K562 (cell line): ENCODE measurements at regions not wholly inside any gene's neighbourhood (a gene's known extent, or its start where the extent isn't known, plus 50 kb on each side); places are given as distances from the start of the nearest gene placed in this dataset.

Experiments used
- ATAC-seq: fragments of 200-7000 bp; cut with Tn5 transposase; 3 replicates; pipeline ENCODE4 v1.9.1; 2020; ENCODE audit warnings: moderate library complexity
- BruUV-seq: library from RNA; stranded (reverse); fragments of 400-500 nt; replicated peaks from 2 replicates; lab custom pipeline; 2021; lab: Mats Ljungman, UMichigan
- CTCF ChIA-PET: fragments of 300-600 bp; formaldehyde crosslinking; extraction: SDS; loops from one replicate; lab custom pipeline; 2021; ENCODE audit warnings: low intra/inter-chr PET ratio; lab: Yijun Ruan, JAX
- POLR2A ChIA-PET: fragments of 300-600, 350-650 bp; sonication (Branson Sonifier 250); formaldehyde crosslinking; extraction: SDS; loops from one replicate; lab custom pipeline; 2021; ENCODE audit warnings: antibody characterized with exemption, inconsistent platforms; lab: Yijun Ruan, JAX
- DNase-seq, 4 experiments: peaks; one replicate each; pipeline versions ENCODE4 v3.0.0 to v3.0.0-alpha.2; 2011 to 2018; ENCODE audit warnings: low spot score in 3 of 4, mixed read lengths in 3 of 4; ENCODE audit errors: extremely low read depth in 1 of 4
- FAIRE-seq: peaks from 2 replicates; lab custom pipeline; 2011; peaks lifted over from hg19 to GRCh38; lab: Jason Lieb, UNC
- H2AFZ ChIP-seq: 2 replicates; pipeline ENCODE4 v1.6.0; 2011; ENCODE audit warnings: low read depth, low read length, control low read depth, inconsistent platforms
- H3K27ac ChIP-seq: fragments of 200-600 bp; 3 replicates; pipeline ENCODE4 v1.8.0; 2011; ENCODE audit warnings: low read depth, mild to moderate bottlenecking, control low read depth, inconsistent platforms, low read length, moderate library complexity, mixed read lengths; ENCODE audit errors: extremely low read depth
- H3K27me3 ChIP-seq, 2 experiments: fragments of 300-600 bp in 1 of 2; 2 replicates in 1 of 2; 3 replicates in 1 of 2; pipeline versions ENCODE4 v1.6.0 to v1.8.0; 2011; ENCODE audit warnings: inconsistent platforms in 2 of 2, low read length in 2 of 2, mild to moderate bottlenecking in 1 of 2, mixed read lengths in 1 of 2, moderate library complexity in 1 of 2; ENCODE audit not compliant: control insufficient read depth in 2 of 2, insufficient read depth in 2 of 2
- H3K36me3 ChIP-seq: fragments of 300-600 bp; 3 replicates; pipeline ENCODE4 v1.8.0; 2011; ENCODE audit warnings: mild to moderate bottlenecking, low read length, inconsistent platforms; ENCODE audit not compliant: control insufficient read depth, insufficient read depth
- H3K4me1 ChIP-seq, 2 experiments: fragments of 200-600 bp in 1 of 2; replicated peaks in 1 of 2; 2 replicates in 1 of 2; 3 replicates in 1 of 2; pipeline versions ENCODE4 v1.5.1 to v1.8.0; 2011; ENCODE audit warnings: inconsistent platforms in 2 of 2, low read length in 2 of 2, mild to moderate bottlenecking in 1 of 2, mixed read lengths in 1 of 2, moderate library complexity in 1 of 2; ENCODE audit not compliant: control insufficient read depth in 2 of 2, insufficient read depth in 2 of 2
- H3K4me2 ChIP-seq: 2 replicates; pipeline ENCODE4 v1.6.1; 2011; ENCODE audit warnings: low read length, control low read depth, inconsistent platforms, mixed read lengths; ENCODE audit not compliant: insufficient read depth
- H3K4me3 ChIP-seq: fragments of 200-600 bp; sonication (generic), shearing (Covaris generic); 2 replicates; pipeline ENCODE4 v1.5.1; 2016; ENCODE audit warnings: control low read depth, inconsistent platforms
- H3K79me2 ChIP-seq: fragments of 200-600 bp; 3 replicates; pipeline ENCODE4 v1.8.0; 2011; ENCODE audit warnings: low read length, inconsistent platforms; ENCODE audit not compliant: control insufficient read depth, insufficient read depth
- H3K9ac ChIP-seq, 2 experiments: 2 replicates each; pipeline versions ENCODE4 v1.6.0 to v1.6.1; 2011; ENCODE audit warnings: low read depth in 2 of 2, low read length in 2 of 2, control low read depth in 1 of 2, inconsistent platforms in 1 of 2, mild to moderate bottlenecking in 1 of 2, mixed read lengths in 1 of 2; ENCODE audit not compliant: insufficient read depth in 1 of 2
- H3K9me1 ChIP-seq: one replicate; pipeline ENCODE4 v1.6.0; 2011; ENCODE audit warnings: inconsistent platforms, mild to moderate bottlenecking, low read length, moderate library complexity; ENCODE audit not compliant: control insufficient read depth, insufficient read depth
- H3K9me3 ChIP-seq: replicated peaks from 2 replicates; pipeline ENCODE4 v1.5.1; 2011; ENCODE audit warnings: low read depth, low read length, inconsistent platforms; ENCODE audit not compliant: control insufficient read depth, insufficient read depth
- H4K20me1 ChIP-seq: replicated peaks from 2 replicates; pipeline ENCODE4 v1.6.1; 2011; ENCODE audit warnings: low read length, inconsistent platforms, mixed read lengths; ENCODE audit not compliant: control insufficient read depth, insufficient read depth
- ARHGAP35 ChIP-seq: fragments of 450-650 bp; IDR thresholded peaks from 2 replicates; pipeline ENCODE4 v1.6.1; 2018; ENCODE audit not compliant: partially characterized antibody
- ARID2 ChIP-seq: fragments of 450-650 bp; IDR thresholded peaks from 2 replicates; pipeline ENCODE4 v1.6.1; 2017; ENCODE audit warnings: antibody characterized with exemption, mild to moderate bottlenecking
- BRD9 ChIP-seq: fragments of 450-650 bp; IDR thresholded peaks from 2 replicates; pipeline ENCODE4 v1.6.1; 2018; ENCODE audit warnings: low read depth; ENCODE audit not compliant: partially characterized antibody
- BRF1 ChIP-seq: IDR thresholded peaks from 3 replicates; pipeline ENCODE4 v1.6.1; 2011; ENCODE audit warnings: borderline replicate concordance, mild to moderate bottlenecking; ENCODE audit not compliant: insufficient read length; ENCODE audit errors: extremely low read depth
- CBX3 ChIP-seq, 2 experiments: IDR thresholded peaks; 1 replicate in 1 of 2; 2 replicates in 1 of 2; pipeline ENCODE4 v1.6.1; 2012; ENCODE audit warnings: inconsistent platforms in 2 of 2, low read length in 2 of 2, borderline replicate concordance in 1 of 2, control low read depth in 1 of 2
- ILK ChIP-seq: fragments of 450-650 bp; IDR thresholded peaks from 2 replicates; pipeline ENCODE4 v1.6.1; 2016; ENCODE audit warnings: missing genetic modification characterization, low read depth, mild to moderate bottlenecking, missing compliant biosample characterization, moderate library complexity, borderline replicate concordance
- SREBF2 ChIP-seq: sonication (generic); formaldehyde crosslinking; IDR thresholded peaks from 2 replicates; pipeline ENCODE4 v1.4.0; 2020; ENCODE audit warnings: mild to moderate bottlenecking, missing genetic modification reagents
- SUPT5H ChIP-seq: fragments of 450-650 bp; IDR thresholded peaks from 2 replicates; pipeline ENCODE4 v1.6.1; 2016
- TBL1XR1 ChIP-seq, 2 experiments: IDR thresholded peaks; 2 replicates each; pipeline ENCODE4 v1.6.1; 2012; ENCODE audit warnings: improper control_type of control experiment in 2 of 2, low read length in 2 of 2, mild to moderate bottlenecking in 1 of 2
- WGBS: fragments of 100-300 bp; shearing (Covaris generic); methylation state at CpG from one replicate; pipeline ENCODE4 v1.1.6; 2016; ENCODE audit warnings: low coverage, mixed read lengths; ENCODE audit not compliant: insufficient coverage; ENCODE audit errors: missing lambda C conversion rate; 5-methylcytosine and 5-hydroxymethylcytosine counted together
- in situ Hi-C: fragments of 300-500 bp; cut with MboI; formaldehyde crosslinking; loops from 4 replicates; pipeline ENCODE4 v1.15.0; 2018; ENCODE audit warnings: inconsistent platforms, mixed read lengths
- intact Hi-C: fragments of 100-400 bp; cut with micrococcal nuclease; formaldehyde crosslinking; loops from 2 replicates; pipeline ENCODE4 v1.14.2; 2022

GRCh38 chr2:200180943-200181342 lies 125.5 kb upstream of the SPATS2L start:
- no peak overlapping the region for H3K27ac ChIP-seq
- ATAC-seq (no peak), FAIRE-seq (no peak), DNase-seq (no peak)
- peaks cover 0 to 8% of the 10 kb centered on the region in 2 experiments; a peak in 2 of 5 replicates for H3K27me3 ChIP-seq
- H3K36me3 ChIP-seq: no peaks in the 10 kb centered on the region
- no peak overlapping the region for H3K4me3 ChIP-seq
- in situ Hi-C loops: no loop called here
- H3K9me3 ChIP-seq: no peaks in the 10 kb centered on the region
- TF ChIP-seq ARID2 (no peak), ARHGAP35 (no peak), BRF1 (no peak), ILK (no peak), BRD9 (no peak), SUPT5H (no peak), CBX3 (IDR thresholded peaks at IDR 0.05; ENCODE audit: borderline replicate concordance in 1 of 2, low read length in 2 of 2) (no peak), SREBF2 (CRISPR knock-in tag) (no peak), TBL1XR1 (IDR thresholded peaks at IDR 0.05; ENCODE audit: low read length in 2 of 2) (no peak)
- ChIA-PET CTCF (no interaction called here), POLR2A (interaction anchor here (0.7 to 1.3 kb wide), 2 partner anchors 32 to 119 kb away, joined by 3 read pairs; no protein-coding TSS in a partner anchor)
- peaks cover 0 to 3% of the 10 kb centered on the region in 2 experiments; a peak in 1 of 5 replicates for H3K4me1 ChIP-seq
- 0% methylated on average over 3 of the region's 3 CpGs for WGBS
- no peaks in the 10 kb centered on the region for H3K79me2 ChIP-seq
- 0 out of 4 replicates have a peak overlapping the region, but pooled peaks of 1 of the 2 experiments have one; percentile 6 for H3K9ac ChIP-seq
- intact Hi-C loops: no loop called here
- no TSS peak for BruUV-seq
- H2AFZ ChIP-seq: no peak overlapping the region
- no peak overlapping the region for H3K4me2 ChIP-seq
- no peaks in the 10 kb centered on the region for H4K20me1 ChIP-seq
- H3K9me1 ChIP-seq: no peaks in the 10 kb centered on the region
